Choroid plexus epithelial cell (primary cell): ENCODE measurements at regions not wholly inside any gene's neighbourhood (a gene's known extent, or its start where the extent isn't known, plus 50 kb on each side); places are given as distances from the start of the nearest gene placed in this dataset.
"Not testable (repeated sequence)": the region's sequence is repeated elsewhere in the genome, so short reads cannot be mapped to it uniquely, and the experiment has no call there.

Experiments used
- DNase-seq: peaks from one replicate; pipeline ENCODE4 v3.0.0-alpha.2; 2010; ENCODE audit warnings: low read depth
- H3K4me3 ChIP-seq: 2 replicates; pipeline ENCODE4 v1.5.1; 2011; ENCODE audit warnings: low read depth, mild to moderate bottlenecking, control low read depth, low read length, moderate library complexity
- TF ChIP-seq, protein P1 (sequence below): conservative IDR thresholded peaks from 2 replicates; pipeline ENCODE4 v1.5.1; 2011; ENCODE audit warnings: low read depth, mild to moderate bottlenecking, control low read depth, inconsistent platforms, low read length, moderate library complexity

DNA sequence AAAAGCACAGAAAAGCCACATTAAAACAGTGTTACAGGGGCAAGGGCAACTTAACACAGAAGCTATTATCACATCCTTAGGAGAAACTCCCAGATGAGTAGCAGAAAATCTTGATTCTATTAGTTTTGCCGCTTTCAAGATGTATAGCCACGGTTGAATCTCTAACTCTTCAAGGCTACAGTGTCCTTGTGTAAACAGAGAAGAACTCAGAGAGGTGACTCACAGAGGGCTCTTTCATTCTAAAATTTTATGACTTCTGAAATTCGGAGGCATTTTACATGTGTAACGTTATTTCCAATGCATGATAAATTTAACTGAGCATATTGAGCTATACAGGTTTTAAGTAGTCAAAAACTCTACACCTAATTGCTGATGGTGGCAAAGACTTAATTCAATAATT is 846.6 kb downstream of the GBE1 start:
- TF ChIP-seq, protein P1, sequence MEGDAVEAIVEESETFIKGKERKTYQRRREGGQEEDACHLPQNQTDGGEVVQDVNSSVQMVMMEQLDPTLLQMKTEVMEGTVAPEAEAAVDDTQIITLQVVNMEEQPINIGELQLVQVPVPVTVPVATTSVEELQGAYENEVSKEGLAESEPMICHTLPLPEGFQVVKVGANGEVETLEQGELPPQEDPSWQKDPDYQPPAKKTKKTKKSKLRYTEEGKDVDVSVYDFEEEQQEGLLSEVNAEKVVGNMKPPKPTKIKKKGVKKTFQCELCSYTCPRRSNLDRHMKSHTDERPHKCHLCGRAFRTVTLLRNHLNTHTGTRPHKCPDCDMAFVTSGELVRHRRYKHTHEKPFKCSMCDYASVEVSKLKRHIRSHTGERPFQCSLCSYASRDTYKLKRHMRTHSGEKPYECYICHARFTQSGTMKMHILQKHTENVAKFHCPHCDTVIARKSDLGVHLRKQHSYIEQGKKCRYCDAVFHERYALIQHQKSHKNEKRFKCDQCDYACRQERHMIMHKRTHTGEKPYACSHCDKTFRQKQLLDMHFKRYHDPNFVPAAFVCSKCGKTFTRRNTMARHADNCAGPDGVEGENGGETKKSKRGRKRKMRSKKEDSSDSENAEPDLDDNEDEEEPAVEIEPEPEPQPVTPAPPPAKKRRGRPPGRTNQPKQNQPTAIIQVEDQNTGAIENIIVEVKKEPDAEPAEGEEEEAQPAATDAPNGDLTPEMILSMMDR: no peak
- DNase-seq: no peak
- no peak overlapping the region for H3K4me3 ChIP-seq

DNA sequence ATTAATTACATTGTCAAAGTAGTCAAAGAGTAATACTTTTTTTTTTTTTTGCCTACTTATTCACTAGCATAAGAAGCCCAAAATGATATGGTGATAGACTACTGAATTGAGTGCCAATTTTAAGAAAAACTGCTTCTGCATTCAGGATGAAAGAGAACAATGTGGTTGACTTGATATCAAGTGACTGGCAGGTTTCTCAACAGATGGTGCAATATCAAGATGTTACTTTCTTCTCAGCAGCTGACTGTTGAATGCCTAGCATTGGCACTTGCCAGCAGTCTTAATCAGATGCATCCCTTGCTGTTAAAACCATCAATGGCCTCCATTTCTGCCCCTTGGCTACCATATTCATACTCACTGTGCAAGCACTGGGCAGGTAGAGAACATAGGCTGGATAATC is 863.2 kb downstream of the GBE1 start:
- no peak for DNase-seq
- TF ChIP-seq, protein P1: no peak
- no peak overlapping the region for H3K4me3 ChIP-seq

DNA sequence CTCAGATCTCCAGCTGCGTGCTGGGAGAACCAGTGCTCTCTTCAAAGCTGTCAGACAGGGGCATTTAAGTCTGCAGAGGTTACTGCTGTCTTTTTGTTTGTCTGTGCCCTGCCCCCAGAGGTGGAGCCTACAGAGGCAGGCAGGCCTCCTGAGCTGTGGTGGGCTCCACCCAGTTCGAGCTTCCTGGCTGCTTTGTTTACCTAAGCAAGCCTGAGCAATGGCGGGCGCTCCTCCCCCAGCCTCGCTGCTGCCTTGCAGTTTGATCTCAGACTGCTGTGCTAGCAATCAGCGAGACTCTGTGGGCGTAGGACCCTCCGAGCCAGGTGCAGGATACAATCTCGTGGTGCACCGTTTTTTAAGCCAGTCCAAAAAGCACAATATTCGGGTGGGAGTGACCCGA is 864.4 kb downstream of the GBE1 start:
- not testable (repeated sequence) for DNase-seq, H3K4me3 ChIP-seq

DNA sequence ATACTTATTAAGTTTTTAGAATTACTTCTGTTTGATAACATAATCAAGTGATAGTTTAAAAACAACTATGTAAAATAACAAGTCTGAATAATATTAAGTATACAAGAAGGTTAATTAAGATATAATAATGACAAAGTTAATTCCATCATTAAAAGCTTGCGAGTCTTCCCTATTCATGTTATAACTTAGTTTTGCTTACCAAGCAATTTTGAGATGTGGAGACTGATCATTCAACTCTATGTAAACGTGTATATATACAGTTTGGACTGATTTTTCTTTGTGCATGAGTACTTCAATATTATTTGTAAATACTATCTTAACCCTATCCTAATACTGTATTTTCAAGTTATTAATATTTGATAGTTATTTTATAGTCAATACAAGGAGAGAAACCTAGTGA is 870.9 kb downstream of the GBE1 start:
- H3K4me3 ChIP-seq: no peak overlapping the region
- TF ChIP-seq, protein P1: no peak
- no peak for DNase-seq

DNA sequence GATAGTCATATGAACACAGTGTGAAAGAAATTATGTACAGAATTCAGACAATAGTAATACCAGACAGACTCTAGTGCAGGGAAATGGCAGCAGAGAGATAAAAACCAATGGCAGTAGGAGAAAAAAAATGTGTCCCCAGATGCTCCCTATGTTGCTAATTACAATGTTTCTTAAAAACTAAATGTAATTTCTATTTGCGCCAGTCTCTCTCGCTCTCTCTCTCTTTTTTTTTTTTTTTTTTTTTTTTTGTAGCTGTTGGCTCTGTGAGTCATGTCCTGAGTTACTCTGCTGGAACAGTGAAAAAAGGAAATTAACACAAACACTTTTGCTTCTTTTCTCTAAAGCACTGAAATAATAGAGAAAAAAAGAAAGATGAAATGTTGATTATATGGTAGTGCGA is 871.9 kb downstream of the GBE1 start:
- H3K4me3 ChIP-seq: no peak overlapping the region
- DNase-seq: no peak
- TF ChIP-seq, protein P1: no peak

DNA sequence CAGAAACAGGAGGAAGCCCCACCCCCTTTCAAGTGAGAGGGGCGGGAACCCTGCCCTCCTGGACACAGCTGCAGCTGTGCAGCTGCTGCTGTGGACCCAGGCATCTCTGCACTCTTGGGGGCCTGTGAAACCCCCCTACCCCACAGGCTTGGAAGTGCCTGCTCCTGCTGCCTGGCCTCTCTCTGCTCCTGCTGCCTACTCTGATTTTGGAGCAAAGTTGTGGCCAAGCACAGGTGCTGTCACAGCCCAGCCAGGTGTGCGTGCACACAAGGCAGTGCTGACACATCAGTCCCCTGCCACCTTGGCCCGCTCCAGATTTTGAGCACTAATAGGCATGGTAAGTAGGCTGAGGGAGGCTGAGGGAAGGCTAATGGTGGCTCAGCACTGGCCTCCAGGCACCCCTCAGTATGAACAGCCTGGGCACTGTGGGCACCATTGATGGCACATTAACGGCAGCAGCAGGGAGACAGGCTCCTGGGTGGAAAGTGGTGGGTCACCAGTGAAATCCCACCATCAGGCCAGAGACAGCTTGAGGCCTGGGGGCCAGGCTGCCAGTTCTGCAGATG is 890.9 kb downstream of the GBE1 start:
- DNase-seq: no peak
- no peak overlapping the region for H3K4me3 ChIP-seq
- TF ChIP-seq, protein P1: no peak

DNA sequence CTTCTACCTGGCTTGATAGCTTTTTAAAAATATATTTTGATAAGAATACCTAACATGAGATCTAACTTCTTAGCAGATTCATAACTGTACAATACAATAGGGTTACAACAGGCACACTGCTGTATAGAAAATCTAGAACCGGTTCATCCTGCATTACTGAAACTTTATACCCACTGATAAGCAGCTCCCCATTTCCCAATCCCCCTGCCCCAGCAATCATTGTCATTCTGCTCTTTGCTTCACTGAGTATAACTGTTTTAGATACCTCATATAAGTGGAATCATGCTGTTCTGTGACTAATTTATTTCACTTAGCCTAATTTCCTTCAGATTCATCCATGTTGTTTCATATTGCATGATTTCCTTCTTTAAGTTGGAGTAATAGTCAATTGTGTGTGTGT is 906.0 kb downstream of the GBE1 start:
- DNase-seq: no peak
- no peak overlapping the region for H3K4me3 ChIP-seq
- TF ChIP-seq, protein P1: no peak
